ENCODE measurements at regions not wholly inside any gene's neighbourhood (a gene's known extent, or its start where the extent isn't known, plus 50 kb on each side); places are given as distances from the start of the nearest gene placed in this dataset.
"Not testable (repeated sequence)": the region's sequence is repeated elsewhere in the genome, so short reads cannot be mapped to it uniquely, and the experiment has no call there.

DNA sequence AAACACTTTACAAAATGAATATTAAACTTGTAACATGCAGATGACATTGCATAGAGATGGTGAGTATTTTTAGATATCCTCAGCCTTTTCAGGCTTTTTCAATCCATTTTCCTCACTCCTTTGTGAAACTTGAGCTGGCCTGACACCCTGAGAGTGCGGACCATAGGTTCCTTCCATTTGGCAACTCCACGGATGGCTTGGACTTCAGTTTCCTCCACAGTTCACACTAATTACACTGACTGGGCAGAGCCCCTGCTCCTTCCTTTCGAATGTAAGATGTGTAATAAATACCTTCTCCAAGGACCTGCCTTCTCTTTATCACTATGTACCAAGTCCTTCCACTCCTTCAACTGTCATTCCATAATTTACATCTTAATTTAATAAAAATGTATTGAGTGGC is 141.7 kb upstream of the LRIG1 start:
- Histone ChIP-seq H3K79me2 (ENCODE audit: insufficient read depth, low read length) (no peaks in the 10 kb centered on the region), H3K4me1 (ENCODE audit: insufficient read depth, low read length, severe bottlenecking) (no peaks in the 10 kb centered on the region), H3F3A (ENCODE audit: insufficient read depth, low read length) (no peaks in the 10 kb centered on the region), H3K9ac (ENCODE audit: low read length) (no peak overlapping the region), H2AFZ (ENCODE audit: low read length) (no peak overlapping the region), H3K4me2 (ENCODE audit: low read length) (no peak overlapping the region), H3K27ac (ENCODE audit: low read depth, low read length, poor library complexity, severe bottlenecking) (no peak overlapping the region), H3K9me2 (ENCODE audit: low read depth, low read length) (no peaks in the 10 kb centered on the region), H3K9me3 (ENCODE audit: low read length) (no peaks in the 10 kb centered on the region), H3K27me3 (ENCODE audit: insufficient read depth, low read length) (no peaks in the 10 kb centered on the region), H3K4me3 (ENCODE audit: low read depth, low read length, poor library complexity, severe bottlenecking) (no peak overlapping the region), H3K36me3 (ENCODE audit: insufficient read depth, low read length) (no peaks in the 10 kb centered on the region), H4K20me1 (ENCODE audit: insufficient read depth, low read length) (no peaks in the 10 kb centered on the region)
- no peak for TF ChIP-seq EZH2 (IDR thresholded peaks at IDR 0.05; ENCODE audit: borderline replicate concordance, low read length)

DNA sequence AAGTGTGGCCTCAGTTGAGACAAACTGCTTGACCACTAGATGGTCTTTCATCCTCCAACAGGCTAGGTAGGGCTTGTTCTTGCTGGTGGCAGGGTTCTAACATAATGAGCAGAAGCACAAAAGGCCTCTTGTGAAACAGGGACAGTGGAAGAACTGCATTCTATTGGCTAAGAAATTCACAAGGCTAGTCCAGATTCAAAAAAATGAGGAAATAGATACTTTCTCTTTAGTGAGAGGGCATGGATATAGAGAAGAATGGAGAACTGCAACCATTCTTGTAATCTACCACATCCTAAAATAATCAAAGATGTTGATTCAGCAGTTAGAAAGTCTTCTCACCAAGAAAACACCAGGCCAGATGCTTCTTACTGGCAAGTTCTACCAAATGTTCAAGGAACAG is 143.7 kb upstream of the LRIG1 start:
- H3F3A ChIP-seq (ENCODE audit: insufficient read depth, low read length), result no peaks in the 10 kb centered on the region
- no peaks in the 10 kb centered on the region for H3K9me2 ChIP-seq (ENCODE audit: low read depth, low read length)
- H2AFZ ChIP-seq (ENCODE audit: low read length), result no peak overlapping the region
- no peak overlapping the region for H3K4me2 ChIP-seq (ENCODE audit: low read length)
- no peaks in the 10 kb centered on the region for H3K9me3 ChIP-seq (ENCODE audit: low read length)
- no peaks in the 10 kb centered on the region for H3K27me3 ChIP-seq (ENCODE audit: insufficient read depth, low read length)
- no peak overlapping the region for H3K27ac ChIP-seq (ENCODE audit: low read depth, low read length, poor library complexity, severe bottlenecking)
- no peaks in the 10 kb centered on the region for H3K36me3 ChIP-seq (ENCODE audit: insufficient read depth, low read length)
- no peaks in the 10 kb centered on the region for H3K4me1 ChIP-seq (ENCODE audit: insufficient read depth, low read length, severe bottlenecking)
- no peak overlapping the region for H3K9ac ChIP-seq (ENCODE audit: low read length)
- no peaks in the 10 kb centered on the region for H4K20me1 ChIP-seq (ENCODE audit: insufficient read depth, low read length)
- no peak overlapping the region for H3K4me3 ChIP-seq (ENCODE audit: low read depth, low read length, poor library complexity, severe bottlenecking)
- no peaks in the 10 kb centered on the region for H3K79me2 ChIP-seq (ENCODE audit: insufficient read depth, low read length)
- no peak for TF ChIP-seq EZH2 (IDR thresholded peaks at IDR 0.05; ENCODE audit: borderline replicate concordance, low read length)
- TF ChIP-seq, protein P1, sequence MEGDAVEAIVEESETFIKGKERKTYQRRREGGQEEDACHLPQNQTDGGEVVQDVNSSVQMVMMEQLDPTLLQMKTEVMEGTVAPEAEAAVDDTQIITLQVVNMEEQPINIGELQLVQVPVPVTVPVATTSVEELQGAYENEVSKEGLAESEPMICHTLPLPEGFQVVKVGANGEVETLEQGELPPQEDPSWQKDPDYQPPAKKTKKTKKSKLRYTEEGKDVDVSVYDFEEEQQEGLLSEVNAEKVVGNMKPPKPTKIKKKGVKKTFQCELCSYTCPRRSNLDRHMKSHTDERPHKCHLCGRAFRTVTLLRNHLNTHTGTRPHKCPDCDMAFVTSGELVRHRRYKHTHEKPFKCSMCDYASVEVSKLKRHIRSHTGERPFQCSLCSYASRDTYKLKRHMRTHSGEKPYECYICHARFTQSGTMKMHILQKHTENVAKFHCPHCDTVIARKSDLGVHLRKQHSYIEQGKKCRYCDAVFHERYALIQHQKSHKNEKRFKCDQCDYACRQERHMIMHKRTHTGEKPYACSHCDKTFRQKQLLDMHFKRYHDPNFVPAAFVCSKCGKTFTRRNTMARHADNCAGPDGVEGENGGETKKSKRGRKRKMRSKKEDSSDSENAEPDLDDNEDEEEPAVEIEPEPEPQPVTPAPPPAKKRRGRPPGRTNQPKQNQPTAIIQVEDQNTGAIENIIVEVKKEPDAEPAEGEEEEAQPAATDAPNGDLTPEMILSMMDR (IDR thresholded peaks at IDR 0.05; ENCODE audit: low read length), result no peak

DNA sequence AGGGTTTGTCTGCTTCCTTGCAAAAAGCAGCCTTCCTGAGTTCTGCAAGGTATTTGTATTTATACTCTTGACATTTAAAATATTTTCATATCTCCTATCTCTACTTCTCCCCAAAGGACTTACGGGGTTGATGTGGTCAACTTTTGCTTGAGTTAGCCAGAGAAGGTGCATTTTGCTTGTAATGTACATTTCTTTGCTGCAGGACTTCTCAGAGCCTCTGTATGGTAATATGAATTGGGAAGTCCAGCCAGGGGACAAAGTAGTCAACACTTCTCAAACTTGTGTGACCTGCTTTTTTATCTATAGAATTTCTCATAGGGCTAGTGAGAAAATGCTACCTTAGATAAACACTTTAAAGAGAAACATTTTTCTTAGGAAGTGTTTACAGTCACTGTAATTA is 148.2 kb upstream of the LRIG1 start:
- H3K79me2 ChIP-seq (ENCODE audit: insufficient read depth, low read length), result no peaks in the 10 kb centered on the region
- H3K9ac ChIP-seq (ENCODE audit: low read length), result no peak overlapping the region
- no peak overlapping the region for H2AFZ ChIP-seq (ENCODE audit: low read length)
- H3K4me1 ChIP-seq (ENCODE audit: insufficient read depth, low read length, severe bottlenecking), result no peaks in the 10 kb centered on the region
- H4K20me1 ChIP-seq (ENCODE audit: insufficient read depth, low read length), result no peaks in the 10 kb centered on the region
- H3K4me3 ChIP-seq (ENCODE audit: low read depth, low read length, poor library complexity, severe bottlenecking), result no peak overlapping the region
- H3K9me2 ChIP-seq (ENCODE audit: low read depth, low read length), result no peaks in the 10 kb centered on the region
- no peaks in the 10 kb centered on the region for H3K36me3 ChIP-seq (ENCODE audit: insufficient read depth, low read length)
- no peaks in the 10 kb centered on the region for H3F3A ChIP-seq (ENCODE audit: insufficient read depth, low read length)
- no peak overlapping the region for H3K4me2 ChIP-seq (ENCODE audit: low read length)
- TF ChIP-seq, protein P1 (IDR thresholded peaks at IDR 0.05; ENCODE audit: low read length), result no peak
- no peak for TF ChIP-seq EZH2 (IDR thresholded peaks at IDR 0.05; ENCODE audit: borderline replicate concordance, low read length)
- no peak overlapping the region for H3K27ac ChIP-seq (ENCODE audit: low read depth, low read length, poor library complexity, severe bottlenecking)
- no peaks in the 10 kb centered on the region for H3K9me3 ChIP-seq (ENCODE audit: low read length)
- no peaks in the 10 kb centered on the region for H3K27me3 ChIP-seq (ENCODE audit: insufficient read depth, low read length)

DNA sequence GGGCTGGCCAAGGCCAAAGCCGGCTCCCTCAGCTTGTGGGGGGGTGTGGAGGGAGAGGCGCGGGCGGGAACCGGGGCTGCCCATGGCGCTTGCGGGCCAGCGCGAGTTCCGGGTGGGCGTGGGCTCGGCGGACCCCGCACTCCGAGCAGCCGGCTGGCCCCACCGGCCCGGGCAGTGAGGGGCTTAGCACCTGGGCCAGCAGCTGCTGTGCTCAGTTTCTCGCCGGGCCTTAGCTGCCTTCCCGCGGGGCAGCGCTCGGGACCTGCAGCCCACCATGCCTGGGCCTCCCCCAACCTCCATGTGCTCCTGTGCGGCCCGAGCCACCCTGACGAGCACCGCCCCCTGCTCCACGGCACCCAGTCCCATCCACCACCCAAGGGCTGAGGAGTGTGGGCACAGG is 150.7 kb upstream of the LRIG1 start:
- H3K27me3 ChIP-seq (ENCODE audit: insufficient read depth, low read length); H3K4me3 ChIP-seq (ENCODE audit: low read depth, low read length, poor library complexity, severe bottlenecking); H2AFZ ChIP-seq (ENCODE audit: low read length); H3K9me3 ChIP-seq (ENCODE audit: low read length); H3K79me2 ChIP-seq (ENCODE audit: insufficient read depth, low read length); H3K9me2 ChIP-seq (ENCODE audit: low read depth, low read length); H3K27ac ChIP-seq (ENCODE audit: low read depth, low read length, poor library complexity, severe bottlenecking); H3K4me2 ChIP-seq (ENCODE audit: low read length); H3K36me3 ChIP-seq (ENCODE audit: insufficient read depth, low read length); H3F3A ChIP-seq (ENCODE audit: insufficient read depth, low read length); H3K9ac ChIP-seq (ENCODE audit: low read length); H4K20me1 ChIP-seq (ENCODE audit: insufficient read depth, low read length); H3K4me1 ChIP-seq (ENCODE audit: insufficient read depth, low read length, severe bottlenecking): not testable (repeated sequence)

DNA sequence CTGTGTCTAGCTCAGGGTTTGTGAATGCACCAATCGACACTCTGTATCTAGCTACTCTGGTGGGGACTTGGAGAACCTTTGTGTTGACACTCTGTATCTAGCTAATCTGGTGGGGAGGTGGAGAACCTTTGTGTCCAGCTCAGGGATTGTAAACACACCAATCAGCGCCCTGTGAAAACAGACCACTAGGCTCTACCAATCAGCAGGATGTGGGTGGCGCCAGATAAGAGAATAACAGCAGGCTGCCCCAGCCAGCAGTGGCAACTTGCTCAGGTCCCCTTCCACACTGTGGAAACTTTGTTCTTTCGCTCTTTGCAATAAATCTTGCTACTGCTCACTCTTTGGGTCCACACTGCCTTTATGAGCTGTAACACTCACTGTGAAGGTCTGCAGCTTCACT is 151.3 kb upstream of the LRIG1 start:
- not testable (repeated sequence) for H3K27me3 ChIP-seq (ENCODE audit: insufficient read depth, low read length); H3K36me3 ChIP-seq (ENCODE audit: insufficient read depth, low read length); H3K79me2 ChIP-seq (ENCODE audit: insufficient read depth, low read length)

More for the DNA sequence above, 151.3 kb upstream of the LRIG1 start:
- not testable (repeated sequence) for H3K4me3 ChIP-seq (ENCODE audit: low read depth, low read length, poor library complexity, severe bottlenecking); H4K20me1 ChIP-seq (ENCODE audit: insufficient read depth, low read length); H3K27ac ChIP-seq (ENCODE audit: low read depth, low read length, poor library complexity, severe bottlenecking); H3K4me2 ChIP-seq (ENCODE audit: low read length); H2AFZ ChIP-seq (ENCODE audit: low read length); H3K9me3 ChIP-seq (ENCODE audit: low read length); H3K4me1 ChIP-seq (ENCODE audit: insufficient read depth, low read length, severe bottlenecking); H3F3A ChIP-seq (ENCODE audit: insufficient read depth, low read length); H3K9ac ChIP-seq (ENCODE audit: low read length); H3K9me2 ChIP-seq (ENCODE audit: low read depth, low read length)
